22Rv1 (cell line): ENCODE measurements at regions not wholly inside any gene's neighbourhood (a gene's known extent, or its start where the extent isn't known, plus 50 kb on each side); places are given as distances from the start of the nearest gene placed in this dataset.

Experiments used
- CTCF ChIP-seq: fragments of 450-650 bp; IDR thresholded peaks from 2 replicates; pipeline ENCODE4 v1.5.1; 2017; ENCODE audit warnings: mild to moderate bottlenecking
- ZFX ChIP-seq: fragments of 450-650 bp; IDR thresholded peaks from 2 replicates; pipeline ENCODE4 v1.6.1; 2017; ENCODE audit warnings: antibody characterized with exemption, borderline replicate concordance

GRCh38 chr11:134476435-134477021, 64.5 kb upstream of the B3GAT1 start:
- TF ChIP-seq CTCF (no peak), ZFX (no peak)
